Endodermal cell (in vitro differentiated cells): ENCODE measurements at regions not wholly inside any gene's neighbourhood (a gene's known extent, or its start where the extent isn't known, plus 50 kb on each side); places are given as distances from the start of the nearest gene placed in this dataset.

ENCODE experiments used
- DNase-seq: peaks from one replicate; pipeline ENCODE4 v3.0.0-alpha.2; 2017
- H3K27ac ChIP-seq: 2 replicates; pipeline ENCODE4 v1.5.1; 2013; ENCODE audit warnings: mild to moderate bottlenecking, low read depth, low read length, moderate library complexity
- H3K27me3 ChIP-seq: 2 replicates; pipeline ENCODE4 v1.6.1; 2013; ENCODE audit warnings: mild to moderate bottlenecking, low read length, moderate library complexity; ENCODE audit not compliant: insufficient read depth, control insufficient read depth, poor library complexity, severe bottlenecking
- H3K36me3 ChIP-seq: 2 replicates; pipeline ENCODE4 v1.7.0; 2013; ENCODE audit warnings: mild to moderate bottlenecking, low read length, moderate library complexity; ENCODE audit not compliant: control insufficient read depth, insufficient read depth
- H3K4me1 ChIP-seq: one replicate; pipeline ENCODE4 v1.7.0; 2013; ENCODE audit warnings: low read length; ENCODE audit not compliant: control insufficient read depth, insufficient read depth
- H3K4me3 ChIP-seq: 2 replicates; pipeline ENCODE4 v1.5.1; 2013; ENCODE audit warnings: mild to moderate bottlenecking, low read length, moderate library complexity
- H3K9ac ChIP-seq: 2 replicates; pipeline ENCODE4 v1.6.1; 2013; ENCODE audit warnings: mild to moderate bottlenecking, low read length, moderate library complexity; ENCODE audit not compliant: poor library complexity, severe bottlenecking; ENCODE audit errors: extremely low read depth
- H3K9me3 ChIP-seq: 2 replicates; pipeline ENCODE4 v1.6.1; 2013; ENCODE audit warnings: mild to moderate bottlenecking, low read length, moderate library complexity; ENCODE audit not compliant: control insufficient read depth
- H3K27ac Mint-ChIP-seq: 2 replicates; pipeline ENCODE4 v1.8.0; 2020; ENCODE audit warnings: mixed read lengths
- H3K27me3 Mint-ChIP-seq: 2 replicates; pipeline ENCODE4 v1.8.0; 2021; ENCODE audit warnings: mild to moderate bottlenecking, mixed read lengths; ENCODE audit not compliant: insufficient read depth
- H3K36me3 Mint-ChIP-seq: 2 replicates; pipeline ENCODE4 v1.8.0; 2020; ENCODE audit warnings: low read depth, mixed read lengths
- H3K4me1 Mint-ChIP-seq: 2 replicates; pipeline ENCODE4 v1.8.0; 2020; ENCODE audit warnings: mixed read lengths
- H3K4me3 Mint-ChIP-seq: 2 replicates; pipeline ENCODE4 v1.8.0; 2020; ENCODE audit warnings: mild to moderate bottlenecking, moderate library complexity, mixed read lengths
- H3K9me3 Mint-ChIP-seq: 2 replicates; pipeline ENCODE4 v1.8.0; 2020; ENCODE audit warnings: mild to moderate bottlenecking, mixed read lengths
- CTCF ChIP-seq: fragments of 200-600 bp; sonication (generic); conservative IDR thresholded peaks from 2 replicates; pipeline ENCODE4 v1.5.0; 2021; ENCODE audit warnings: antibody characterized with exemption, mild to moderate bottlenecking
- WGBS, 2 experiments: methylation state at CpG; one replicate each; pipeline versions ENCODE4 v1.1.5 to v1.1.7; 2013; ENCODE audit warnings: missing lambda C conversion rate in 2 of 2, mixed read lengths in 1 of 2; ENCODE audit not compliant: insufficient coverage in 1 of 2, insufficient read length in 1 of 2; 5-methylcytosine and 5-hydroxymethylcytosine counted together

GRCh38 chr9:23426144-23426543 lies 399.9 kb downstream of the ELAVL2 start:
- WGBS, 2 experiments = 95 to 100% methylated on average over 1 of the region's 1 CpG
- no peak for DNase-seq
- H3K4me3 ChIP-seq = peak overlapping the region; percentile 53
- Mint-ChIP-seq H3K27me3 (no peaks in the 10 kb centered on the region), H3K9me3 (no peaks in the 10 kb centered on the region), H3K4me3 (no peak overlapping the region), H3K36me3 (no peaks in the 10 kb centered on the region), H3K4me1 (peaks cover 4% of the 10 kb centered on the region), H3K27ac (no peak overlapping the region)
- TF ChIP-seq CTCF = no peak
- H3K9me3 ChIP-seq = no peaks in the 10 kb centered on the region
- H3K27ac ChIP-seq = no peak overlapping the region
- no peak overlapping the region for H3K9ac ChIP-seq
- no peaks in the 10 kb centered on the region for H3K27me3 ChIP-seq
- H3K4me1 ChIP-seq = no peaks in the 10 kb centered on the region
- no peaks in the 10 kb centered on the region for H3K36me3 ChIP-seq

- Mint-ChIP-seq H3K27me3 (no peaks in the 10 kb centered on the region), H3K4me3 (no peak overlapping the region)
Observed at GRCh38 chr9:23431459-23431858, 394.6 kb downstream of the ELAVL2 start.

GRCh38 chr9:23434654-23435053 lies 391.4 kb downstream of the ELAVL2 start:
- no peak for TF ChIP-seq CTCF
- Mint-ChIP-seq H3K27me3 (no peaks in the 10 kb centered on the region), H3K4me3 (no peak overlapping the region), H3K36me3 (no peaks in the 10 kb centered on the region), H3K27ac (no peak overlapping the region), H3K9me3 (no peaks in the 10 kb centered on the region), H3K4me1 (peaks cover 11% of the 10 kb centered on the region)
- Histone ChIP-seq H3K27me3 (no peaks in the 10 kb centered on the region), H3K4me3 (no peak overlapping the region), H3K36me3 (no peaks in the 10 kb centered on the region), H3K9ac (no peak overlapping the region), H3K27ac (no peak overlapping the region), H3K4me1 (no peaks in the 10 kb centered on the region), H3K9me3 (peaks cover 9% of the 10 kb centered on the region)
- no peak for DNase-seq
- 92 to 100% methylated on average over 1 to 4 of the region's 4 CpGs for WGBS, 2 experiments

More at GRCh38 chr9:23431459-23431858, 394.6 kb downstream of the ELAVL2 start:
- no peaks in the 10 kb centered on the region for H3K36me3 ChIP-seq
- H3K9ac ChIP-seq = no peak overlapping the region
- peaks cover 9% of the 10 kb centered on the region for H3K9me3 ChIP-seq
- H3K4me1 Mint-ChIP-seq = peaks cover 9% of the 10 kb centered on the region
- no peaks in the 10 kb centered on the region for H3K27me3 ChIP-seq
- no peak overlapping the region for H3K27ac Mint-ChIP-seq
- no peak for TF ChIP-seq CTCF
- H3K36me3 Mint-ChIP-seq = no peaks in the 10 kb centered on the region
- 95 to 100% methylated on average over 2 to 4 of the region's 5 CpGs for WGBS, 2 experiments
- no peaks in the 10 kb centered on the region for H3K9me3 Mint-ChIP-seq
- no peak for DNase-seq
- no peaks in the 10 kb centered on the region for H3K4me1 ChIP-seq
- H3K27ac ChIP-seq = no peak overlapping the region
- H3K4me3 ChIP-seq = no peak overlapping the region
